Endothelial cell of umbilical vein (primary cell): ENCODE measurements at regions not wholly inside any gene's neighbourhood (a gene's known extent, or its start where the extent isn't known, plus 50 kb on each side); places are given as distances from the start of the nearest gene placed in this dataset.

Source experiments
- BruUV-seq: library from RNA; stranded (reverse); fragments of 400-500 nt; replicated peaks from 2 replicates; lab custom pipeline; 2021; lab: Mats Ljungman, UMichigan
- CTCF ChIA-PET: fragments of 300-600, 350-600 bp; sonication (Branson Sonifier 250); formaldehyde crosslinking; loops from one replicate; lab custom pipeline; 2021; ENCODE audit warnings: antibody characterized with exemption, inconsistent platforms; lab: Charles Lee
- POLR2A ChIA-PET: fragments of 300-600, 350-600 bp; sonication (Branson Sonifier 250); formaldehyde crosslinking; loops from one replicate; lab custom pipeline; 2021; ENCODE audit warnings: antibody characterized with exemption, inconsistent platforms; lab: Charles Lee
- DNase-seq: peaks from one replicate; pipeline ENCODE4 v3.0.0-alpha.2; 2011; ENCODE audit warnings: low read depth, low spot score
- FAIRE-seq: peaks from 2 replicates; lab custom pipeline; 2011; peaks lifted over from hg19 to GRCh38; lab: Jason Lieb, UNC
- H2AFZ ChIP-seq: 2 replicates; pipeline ENCODE4 v1.6.0; 2012; ENCODE audit warnings: low read depth, low read length, control low read depth, inconsistent platforms
- H3K27ac ChIP-seq: 2 replicates; pipeline ENCODE4 v1.5.1; 2011; ENCODE audit warnings: low read depth, mild to moderate bottlenecking, control low read depth, low read length, moderate library complexity; ENCODE audit not compliant: insufficient read depth
- H3K27me3 ChIP-seq, 2 experiments: 2 replicates each; pipeline versions ENCODE4 v1.6.0 to v1.6.1; 2011; ENCODE audit warnings: low read length in 2 of 2, mixed read lengths in 1 of 2; ENCODE audit not compliant: control insufficient read depth in 2 of 2, insufficient read depth in 2 of 2
- H3K36me3 ChIP-seq, 2 experiments: 2 replicates in 1 of 2; 3 replicates in 1 of 2; pipeline ENCODE4 v1.5.1; 2011; ENCODE audit warnings: low read length in 2 of 2, mild to moderate bottlenecking in 1 of 2, moderate library complexity in 1 of 2; ENCODE audit not compliant: control insufficient read depth in 2 of 2, insufficient read depth in 2 of 2; ENCODE audit errors: extremely low read depth in 1 of 2
- H3K4me1 ChIP-seq: 3 replicates; pipeline ENCODE4 v1.5.1; 2011; ENCODE audit warnings: mild to moderate bottlenecking, low read length; ENCODE audit not compliant: control insufficient read depth, insufficient read depth; ENCODE audit errors: extremely low read depth
- H3K4me2 ChIP-seq: 2 replicates; pipeline ENCODE4 v1.6.1; 2011; ENCODE audit warnings: low read length, control low read depth, mixed read lengths; ENCODE audit not compliant: insufficient read depth
- H3K4me3 ChIP-seq, 3 experiments: fragments of 200-600 bp in 1 of 3; sonication (generic), shearing (Covaris generic) in 1 of 3; replicated peaks in 1 of 3; 2 replicates each; pipeline ENCODE4 v1.5.1; 2011 to 2016; ENCODE audit warnings: control low read depth in 3 of 3, low read length in 3 of 3, mild to moderate bottlenecking in 2 of 3, inconsistent platforms in 1 of 3, low read depth in 1 of 3, moderate library complexity in 1 of 3; ENCODE audit not compliant: insufficient read depth in 1 of 3
- H3K79me2 ChIP-seq: 2 replicates; pipeline ENCODE4 v1.6.0; 2012; ENCODE audit warnings: low read length, inconsistent platforms; ENCODE audit not compliant: control insufficient read depth, insufficient read depth
- H3K9ac ChIP-seq: replicated peaks from 2 replicates; pipeline ENCODE3; 2011; ENCODE audit warnings: low read length, control low read depth; ENCODE audit not compliant: insufficient read depth; ENCODE audit errors: extremely low read depth
- H3K9me1 ChIP-seq: replicated peaks from 3 replicates; pipeline ENCODE4 v1.6.0; 2011; ENCODE audit warnings: mild to moderate bottlenecking, low read length; ENCODE audit not compliant: control insufficient read depth, insufficient read depth; ENCODE audit errors: extremely low read depth
- H3K9me3 ChIP-seq: replicated peaks from 2 replicates; pipeline ENCODE4 v1.5.1; 2012; ENCODE audit warnings: low read length, inconsistent platforms; ENCODE audit not compliant: control insufficient read depth, insufficient read depth
- H4K20me1 ChIP-seq: replicated peaks from 2 replicates; pipeline ENCODE3; 2011; ENCODE audit warnings: mild to moderate bottlenecking, low read length; ENCODE audit not compliant: control insufficient read depth, insufficient read depth; ENCODE audit errors: extremely low read depth
- EZH2 ChIP-seq: IDR thresholded peaks from 2 replicates; pipeline ENCODE4 v1.6.1; 2012; ENCODE audit warnings: borderline replicate concordance, low read depth, mild to moderate bottlenecking, moderate library complexity, low read length, inconsistent platforms; ENCODE audit not compliant: severe bottlenecking
- FOS ChIP-seq: IDR thresholded peaks from 2 replicates; pipeline ENCODE4 v1.6.1; 2011; ENCODE audit warnings: mild to moderate bottlenecking, low read length, moderate library complexity, borderline replicate concordance; ENCODE audit not compliant: insufficient read depth
- GATA2 ChIP-seq: IDR thresholded peaks from 2 replicates; pipeline ENCODE4 v1.7.0; 2011; ENCODE audit warnings: low read depth, mild to moderate bottlenecking, moderate library complexity, mixed read lengths, low read length; ENCODE audit not compliant: insufficient read length, insufficient read depth
- JUN ChIP-seq: IDR thresholded peaks from 2 replicates; pipeline ENCODE4 v1.6.1; 2011; ENCODE audit warnings: borderline replicate concordance, low read depth; ENCODE audit not compliant: insufficient read length, insufficient read depth
- POLR2A ChIP-seq: IDR thresholded peaks from 2 replicates; pipeline ENCODE4 v1.6.1; 2012; ENCODE audit warnings: low read depth, mild to moderate bottlenecking, control low read depth, low read length
- dilution Hi-C: fragments of 300-500 bp; cut with MboI; formaldehyde crosslinking; loops from one replicate; pipeline ENCODE4 v1.15.0; 2019; ENCODE audit warnings: low sequenced_read_pairs; ENCODE audit not compliant: extremely low pct_ligation_motif_present
- intact Hi-C: fragments of 100-400 bp; cut with micrococcal nuclease; formaldehyde crosslinking; loops from one replicate; pipeline ENCODE4 v1.10.0; 2022

- dilution Hi-C loops, result no loop called here
- no peaks in the 10 kb centered on the region for H3K36me3 ChIP-seq
- no peaks in the 10 kb centered on the region for H3K9me1 ChIP-seq
- no peaks in the 10 kb centered on the region for H3K79me2 ChIP-seq
- no peaks in the 10 kb centered on the region for H4K20me1 ChIP-seq
- no peak overlapping the region for H2AFZ ChIP-seq
- DNase-seq (no peak), FAIRE-seq (no peak)
- no peak overlapping the region for H3K4me2 ChIP-seq
- intact Hi-C loops, result no loop called here
- H3K9ac ChIP-seq, result no peak overlapping the region
- POLR2A ChIA-PET, result no interaction called here
- H3K4me3 ChIP-seq, result no peak overlapping the region
- no peaks in the 10 kb centered on the region for H3K27me3 ChIP-seq
- CTCF ChIA-PET, result no interaction called here
- H3K4me1 ChIP-seq, result no peaks in the 10 kb centered on the region
- no TSS peak for BruUV-seq
- no peak overlapping the region for H3K27ac ChIP-seq
- TF ChIP-seq POLR2A, result no peak
- no peak for TF ChIP-seq GATA2
- H3K9me3 ChIP-seq, result no peaks in the 10 kb centered on the region
These were observed 54.1 kb upstream of the B3GAT1 start for GRCh38 chr11:134466156-134466555.

GRCh38 chr11:134464981-134465730 lies 53.1 kb upstream of the B3GAT1 start:
- TF ChIP-seq JUN (no peak), FOS (no peak), EZH2 (no peak)
- H3K27me3 ChIP-seq, result no peaks in the 10 kb centered on the region
- H3K4me1 ChIP-seq, result no peaks in the 10 kb centered on the region
- DNase-seq (no peak), FAIRE-seq (no peak)
- H2AFZ ChIP-seq, result no peak overlapping the region
- no peak overlapping the region for H3K4me2 ChIP-seq
- H3K9ac ChIP-seq, result no peak overlapping the region
- BruUV-seq, result no TSS peak
- H3K79me2 ChIP-seq, result no peaks in the 10 kb centered on the region
- H3K9me1 ChIP-seq, result no peaks in the 10 kb centered on the region
- dilution Hi-C loops (no loop called here), intact Hi-C loops (no loop called here)
- H3K36me3 ChIP-seq, result no peaks in the 10 kb centered on the region
- ChIA-PET CTCF (no interaction called here), POLR2A (no interaction called here)
- no peaks in the 10 kb centered on the region for H4K20me1 ChIP-seq
- H3K4me3 ChIP-seq, result no peak overlapping the region
- no peak overlapping the region for H3K27ac ChIP-seq
- no peaks in the 10 kb centered on the region for H3K9me3 ChIP-seq
